Testis (tissue), 2 donors: ENCODE measurements at regions not wholly inside any gene's neighbourhood (a gene's known extent, or its start where the extent isn't known, plus 50 kb on each side); places are given as distances from the start of the nearest gene placed in this dataset.

Experiments
- CTCF ChIP-seq, 3 experiments: fragments of 450-650 bp in 2 of 3; fragments of 200-600 bp in 1 of 3; sonication (generic) in 1 of 3; IDR thresholded peaks; one replicate each; pipeline ENCODE4 v1.5.1; 2016 to 2019; ENCODE audit warnings: antibody characterized with exemption in 3 of 3, mild to moderate bottlenecking in 2 of 3, moderate library complexity in 1 of 3
- POLR2A ChIP-seq: fragments of 450-650 bp; IDR thresholded peaks from one replicate; pipeline ENCODE4 v1.6.1; 2017; ENCODE audit warnings: antibody characterized with exemption, mild to moderate bottlenecking, moderate library complexity

GRCh38 chr16:8381814-8382213 lies 208.5 kb downstream of the TMEM114 start:
- no peak for TF ChIP-seq CTCF (IDR thresholded peaks at IDR 0.05)
- TF ChIP-seq POLR2A, result no peak
